OCI-LY3 (cell line): ENCODE measurements at regions not wholly inside any gene's neighbourhood (a gene's known extent, or its start where the extent isn't known, plus 50 kb on each side); places are given as distances from the start of the nearest gene placed in this dataset.

Experiments used
- H2AFZ ChIP-seq: fragments of 200-600, 300-600 bp; shearing (Covaris generic); 2 replicates; pipeline ENCODE4 v1.6.0; 2014; ENCODE audit warnings: antibody characterized with exemption, low read depth, low read length
- H3K27ac ChIP-seq: fragments of 200-600, 300-600 bp; sonication (generic); 2 replicates; pipeline ENCODE4 v1.5.1; 2014; ENCODE audit warnings: mild to moderate bottlenecking, low read length, moderate library complexity, mixed read lengths
- H3K27me3 ChIP-seq: fragments of 200-600, 300-600 bp; sonication (generic); 2 replicates; pipeline ENCODE4 v1.6.1; 2014; ENCODE audit warnings: low read depth, low read length, mixed read lengths
- H3K36me3 ChIP-seq: fragments of 200-600, 300-600 bp; sonication (generic); replicated peaks from 2 replicates; pipeline ENCODE3; 2014; ENCODE audit warnings: low read depth, low read length, mixed read lengths
- H3K4me1 ChIP-seq: fragments of 300-600, 200-600 bp; sonication (generic); 2 replicates; pipeline ENCODE4 v1.6.1; 2014; ENCODE audit warnings: low read length, mixed read lengths
- H3K4me2 ChIP-seq: fragments of 200-600, 300-600 bp; sonication (generic); 2 replicates; pipeline ENCODE4 v1.6.1; 2014; ENCODE audit warnings: low read length, mixed read lengths
- H3K4me3 ChIP-seq: fragments of 300-600, 200-600 bp; sonication (generic); 2 replicates; pipeline ENCODE4 v1.5.1; 2014; ENCODE audit warnings: antibody characterized with exemption, mild to moderate bottlenecking, low read length, moderate library complexity
- H3K79me2 ChIP-seq: fragments of 300-600, 200-600 bp; shearing (Covaris generic); 2 replicates; pipeline ENCODE4 v1.6.1; 2014; ENCODE audit warnings: mild to moderate bottlenecking, low read length, mixed read lengths
- H3K9ac ChIP-seq: fragments of 300-600, 200-600 bp; shearing (Covaris generic); 2 replicates; pipeline ENCODE4 v1.6.0; 2014; ENCODE audit warnings: mild to moderate bottlenecking, low read length, moderate library complexity
- H3K9me3 ChIP-seq: fragments of 200-600, 300-600 bp; shearing (Covaris generic); 2 replicates; pipeline ENCODE4 v1.6.1; 2014; ENCODE audit warnings: low read length, mixed read lengths; ENCODE audit not compliant: insufficient read depth
- H4K20me1 ChIP-seq: fragments of 200-600, 300-600 bp; sonication (generic); 2 replicates; pipeline ENCODE4 v1.6.1; 2016; ENCODE audit warnings: low read length, mixed read lengths; ENCODE audit not compliant: insufficient read depth
- EZH2phosphoT487 ChIP-seq: fragments of 200-600 bp; shearing (Covaris generic); IDR thresholded peaks from 2 replicates; pipeline ENCODE4 v1.6.1; 2018; ENCODE audit warnings: antibody characterized with exemption, mixed run types, low read depth
- TF ChIP-seq, protein P1 (sequence below): fragments of 200-600, 300-600 bp; sonication (generic); IDR thresholded peaks from 2 replicates; pipeline ENCODE4 v1.5.1; 2014; ENCODE audit warnings: antibody characterized with exemption, low read length, low read depth

DNA sequence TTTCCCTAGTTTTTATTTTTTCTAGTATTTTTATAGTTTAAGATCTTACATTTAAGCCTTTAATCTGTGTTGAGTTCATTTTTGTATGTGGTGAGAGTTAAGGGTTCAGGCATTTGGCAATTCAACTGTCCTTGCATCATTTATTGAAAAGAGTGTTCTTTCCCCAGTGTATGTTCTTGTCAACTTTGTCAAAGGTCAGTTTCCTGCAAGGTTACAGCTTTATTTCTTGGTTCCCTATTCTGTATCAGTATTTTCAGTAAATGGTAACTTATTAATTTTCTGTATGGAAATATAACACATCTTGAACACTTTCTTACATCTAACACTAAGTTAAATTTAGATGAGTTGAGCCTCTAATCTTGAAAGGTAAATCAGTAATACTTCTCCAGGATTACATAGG, 1770.1 kb downstream of the OTOL1 start:
- Histone ChIP-seq H3K4me1 (peaks cover 22% of the 10 kb centered on the region), H3K36me3 (peaks cover 11% of the 10 kb centered on the region), H3K9me3 (no peaks in the 10 kb centered on the region; the same call in 1 of the 2 replicates), H3K79me2 (no peaks in the 10 kb centered on the region), H2AFZ (0 out of 2 replicates have a peak overlapping the region, but pooled peaks have one; percentile 12), H3K27me3 (no peaks in the 10 kb centered on the region), H3K27ac (peak overlapping the region; percentile 64), H3K9ac (no peak overlapping the region; the same call in 1 of the 2 replicates), H3K4me2 (peak overlapping the region; percentile 54), H3K4me3 (peak overlapping the region; percentile 6; the same call in 1 of the 2 replicates), H4K20me1 (no peaks in the 10 kb centered on the region)
- TF ChIP-seq, protein P1, sequence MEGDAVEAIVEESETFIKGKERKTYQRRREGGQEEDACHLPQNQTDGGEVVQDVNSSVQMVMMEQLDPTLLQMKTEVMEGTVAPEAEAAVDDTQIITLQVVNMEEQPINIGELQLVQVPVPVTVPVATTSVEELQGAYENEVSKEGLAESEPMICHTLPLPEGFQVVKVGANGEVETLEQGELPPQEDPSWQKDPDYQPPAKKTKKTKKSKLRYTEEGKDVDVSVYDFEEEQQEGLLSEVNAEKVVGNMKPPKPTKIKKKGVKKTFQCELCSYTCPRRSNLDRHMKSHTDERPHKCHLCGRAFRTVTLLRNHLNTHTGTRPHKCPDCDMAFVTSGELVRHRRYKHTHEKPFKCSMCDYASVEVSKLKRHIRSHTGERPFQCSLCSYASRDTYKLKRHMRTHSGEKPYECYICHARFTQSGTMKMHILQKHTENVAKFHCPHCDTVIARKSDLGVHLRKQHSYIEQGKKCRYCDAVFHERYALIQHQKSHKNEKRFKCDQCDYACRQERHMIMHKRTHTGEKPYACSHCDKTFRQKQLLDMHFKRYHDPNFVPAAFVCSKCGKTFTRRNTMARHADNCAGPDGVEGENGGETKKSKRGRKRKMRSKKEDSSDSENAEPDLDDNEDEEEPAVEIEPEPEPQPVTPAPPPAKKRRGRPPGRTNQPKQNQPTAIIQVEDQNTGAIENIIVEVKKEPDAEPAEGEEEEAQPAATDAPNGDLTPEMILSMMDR: no peak

DNA sequence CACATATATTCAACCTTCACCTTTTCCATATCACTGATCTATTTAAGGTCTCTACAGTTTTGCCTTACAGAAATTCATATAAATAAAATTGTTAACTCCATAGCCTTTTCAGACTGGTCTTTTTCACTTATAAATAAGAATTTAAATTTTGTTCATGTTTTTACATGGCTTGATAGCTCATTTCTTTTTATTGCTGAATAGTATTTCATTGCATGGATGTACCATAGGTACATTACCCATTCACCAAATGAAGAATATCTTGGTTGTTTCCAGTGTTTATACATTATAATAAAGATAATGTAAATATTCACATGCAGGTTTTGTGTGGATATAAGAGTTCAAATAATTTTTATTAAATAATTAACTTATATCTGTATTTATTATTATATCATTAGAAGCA, 1765.0 kb downstream of the OTOL1 start:
- no peak for TF ChIP-seq EZH2phosphoT487
- TF ChIP-seq, protein P1: no peak
- Histone ChIP-seq H3K36me3 (peaks cover 11% of the 10 kb centered on the region), H3K4me1 (peaks cover 10% of the 10 kb centered on the region), H3K9me3 (no peaks in the 10 kb centered on the region; the same call in 1 of the 2 replicates), H3K27ac (no peak overlapping the region), H3K4me2 (no peak overlapping the region), H3K9ac (no peak overlapping the region), H3K79me2 (no peaks in the 10 kb centered on the region), H2AFZ (no peak overlapping the region), H3K27me3 (no peaks in the 10 kb centered on the region), H4K20me1 (no peaks in the 10 kb centered on the region), H3K4me3 (no peak overlapping the region)

DNA sequence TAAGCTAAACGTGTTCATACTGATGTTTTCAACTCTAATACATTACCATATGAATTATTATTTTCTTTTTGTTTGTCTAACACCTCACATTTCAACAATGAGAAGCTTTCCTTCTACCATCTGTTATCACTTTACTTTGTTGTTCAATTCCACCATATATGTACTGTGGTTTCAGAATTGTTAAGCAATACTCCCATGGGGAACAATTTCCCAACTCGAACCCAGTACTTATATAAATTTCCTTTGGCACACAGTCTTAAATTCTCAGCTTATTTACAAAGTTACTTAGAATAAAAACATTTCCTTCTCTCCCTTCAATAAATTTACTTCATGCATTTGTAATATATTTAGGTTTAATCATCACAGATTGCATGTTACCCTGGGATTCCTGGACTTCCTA, 1764.4 kb downstream of the OTOL1 start:
- no peaks in the 10 kb centered on the region for H3K79me2 ChIP-seq
- no peaks in the 10 kb centered on the region; the same call in 1 of the 2 replicates for H3K9me3 ChIP-seq
- no peak overlapping the region for H3K9ac ChIP-seq
- H3K36me3 ChIP-seq: peaks cover 7% of the 10 kb centered on the region
- H2AFZ ChIP-seq: no peak overlapping the region
- no peak overlapping the region for H3K4me3 ChIP-seq
- no peaks in the 10 kb centered on the region for H4K20me1 ChIP-seq
- TF ChIP-seq, protein P1: no peak
- TF ChIP-seq EZH2phosphoT487: no peak
- no peak overlapping the region for H3K27ac ChIP-seq
- H3K27me3 ChIP-seq: no peaks in the 10 kb centered on the region
- H3K4me2 ChIP-seq: no peak overlapping the region
- H3K4me1 ChIP-seq: peaks cover 5% of the 10 kb centered on the region

DNA sequence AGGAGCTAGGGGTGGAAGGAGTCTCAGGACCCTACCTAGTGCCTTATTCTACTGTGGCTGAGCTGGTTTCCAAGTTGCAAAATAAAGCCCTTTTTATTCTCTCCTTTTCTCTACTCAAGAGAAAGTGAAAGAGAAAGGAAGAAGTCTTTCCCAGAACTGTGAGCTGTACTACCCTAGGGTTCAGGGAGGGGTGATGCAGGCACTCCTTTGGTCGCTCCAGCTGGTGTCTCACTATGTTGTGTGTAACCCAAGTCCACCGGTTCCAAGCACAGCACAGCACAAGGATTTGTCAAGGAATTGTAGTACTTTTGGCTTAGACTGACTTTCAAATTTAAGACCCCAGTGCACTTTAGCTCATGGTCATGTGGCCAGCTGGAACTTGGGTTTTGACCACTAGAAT, 1721.7 kb downstream of the OTOL1 start:
- peak overlapping the region; percentile 82 for H2AFZ ChIP-seq
- H3K4me3 ChIP-seq: peak overlapping the region; percentile 28
- TF ChIP-seq EZH2phosphoT487: no peak
- TF ChIP-seq, protein P1: no peak
- H3K9ac ChIP-seq: no peak overlapping the region
- no peaks in the 10 kb centered on the region for H3K9me3 ChIP-seq
- H3K36me3 ChIP-seq: no peaks in the 10 kb centered on the region
- H3K79me2 ChIP-seq: no peaks in the 10 kb centered on the region
- no peaks in the 10 kb centered on the region for H4K20me1 ChIP-seq
- no peak overlapping the region for H3K27ac ChIP-seq
- H3K4me1 ChIP-seq: peaks cover 2% of the 10 kb centered on the region; the same call in 1 of the 2 replicates
- no peaks in the 10 kb centered on the region for H3K27me3 ChIP-seq
- peak overlapping the region; percentile 49 for H3K4me2 ChIP-seq
